Transverse colon (tissue), 4 donors: ENCODE measurements at regions not wholly inside any gene's neighbourhood (a gene's known extent, or its start where the extent isn't known, plus 50 kb on each side); places are given as distances from the start of the nearest gene placed in this dataset.

Experiments
- POLR2A ChIP-seq: fragments of 450-650 bp; IDR thresholded peaks from one replicate; pipeline ENCODE4 v1.6.1; 2016; ENCODE audit warnings: antibody characterized with exemption, mild to moderate bottlenecking, moderate library complexity
- POLR2AphosphoS5 ChIP-seq, 3 donors: sonication (generic); formaldehyde crosslinking; IDR thresholded peaks; one replicate each; pipeline ENCODE4 v1.6.1; 2016; ENCODE audit warnings: antibody characterized with exemption in 3 of 3
- TF ChIP-seq, protein P1 (sequence below), 5 experiments: fragments of 200-600 bp in 3 of 5; fragments of 450-650 bp in 2 of 5; sonication (generic) in 3 of 5; IDR thresholded peaks; 1 replicate in 2 of 5; 2 replicates in 3 of 5; pipeline ENCODE4 v1.5.1; 2016 to 2017; ENCODE audit warnings: antibody characterized with exemption in 5 of 5, inconsistent platforms in 3 of 5, mild to moderate bottlenecking in 2 of 5, moderate library complexity in 1 of 5

DNA sequence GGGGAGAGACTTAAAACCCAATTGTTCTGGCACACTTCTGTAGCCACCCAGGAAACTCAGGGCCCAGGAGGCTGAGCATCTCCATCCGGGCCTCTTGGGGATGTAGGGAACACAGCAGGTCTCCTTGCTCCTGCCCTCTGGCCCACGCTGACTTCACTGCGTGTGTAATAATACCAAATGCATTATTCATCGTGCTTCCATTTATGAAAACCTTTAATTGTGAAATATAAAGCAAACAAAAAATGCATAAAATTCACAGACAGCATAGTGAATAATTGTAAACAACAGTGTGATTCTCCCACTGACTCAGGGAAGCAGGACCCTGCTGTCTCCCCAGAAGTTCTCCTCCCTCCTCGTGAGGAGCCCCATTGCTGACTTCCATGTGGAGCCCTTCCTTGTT is 70.3 kb upstream of the SHH start:
- TF ChIP-seq POLR2A (no peak), POLR2AphosphoS5 (IDR thresholded peaks at IDR 0.05) (no peak)
- TF ChIP-seq, protein P1, sequence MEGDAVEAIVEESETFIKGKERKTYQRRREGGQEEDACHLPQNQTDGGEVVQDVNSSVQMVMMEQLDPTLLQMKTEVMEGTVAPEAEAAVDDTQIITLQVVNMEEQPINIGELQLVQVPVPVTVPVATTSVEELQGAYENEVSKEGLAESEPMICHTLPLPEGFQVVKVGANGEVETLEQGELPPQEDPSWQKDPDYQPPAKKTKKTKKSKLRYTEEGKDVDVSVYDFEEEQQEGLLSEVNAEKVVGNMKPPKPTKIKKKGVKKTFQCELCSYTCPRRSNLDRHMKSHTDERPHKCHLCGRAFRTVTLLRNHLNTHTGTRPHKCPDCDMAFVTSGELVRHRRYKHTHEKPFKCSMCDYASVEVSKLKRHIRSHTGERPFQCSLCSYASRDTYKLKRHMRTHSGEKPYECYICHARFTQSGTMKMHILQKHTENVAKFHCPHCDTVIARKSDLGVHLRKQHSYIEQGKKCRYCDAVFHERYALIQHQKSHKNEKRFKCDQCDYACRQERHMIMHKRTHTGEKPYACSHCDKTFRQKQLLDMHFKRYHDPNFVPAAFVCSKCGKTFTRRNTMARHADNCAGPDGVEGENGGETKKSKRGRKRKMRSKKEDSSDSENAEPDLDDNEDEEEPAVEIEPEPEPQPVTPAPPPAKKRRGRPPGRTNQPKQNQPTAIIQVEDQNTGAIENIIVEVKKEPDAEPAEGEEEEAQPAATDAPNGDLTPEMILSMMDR (IDR thresholded peaks at IDR 0.05): no peak
